ENCODE measurements at regions not wholly inside any gene's neighbourhood (a gene's known extent, or its start where the extent isn't known, plus 50 kb on each side); places are given as distances from the start of the nearest gene placed in this dataset.

DNA sequence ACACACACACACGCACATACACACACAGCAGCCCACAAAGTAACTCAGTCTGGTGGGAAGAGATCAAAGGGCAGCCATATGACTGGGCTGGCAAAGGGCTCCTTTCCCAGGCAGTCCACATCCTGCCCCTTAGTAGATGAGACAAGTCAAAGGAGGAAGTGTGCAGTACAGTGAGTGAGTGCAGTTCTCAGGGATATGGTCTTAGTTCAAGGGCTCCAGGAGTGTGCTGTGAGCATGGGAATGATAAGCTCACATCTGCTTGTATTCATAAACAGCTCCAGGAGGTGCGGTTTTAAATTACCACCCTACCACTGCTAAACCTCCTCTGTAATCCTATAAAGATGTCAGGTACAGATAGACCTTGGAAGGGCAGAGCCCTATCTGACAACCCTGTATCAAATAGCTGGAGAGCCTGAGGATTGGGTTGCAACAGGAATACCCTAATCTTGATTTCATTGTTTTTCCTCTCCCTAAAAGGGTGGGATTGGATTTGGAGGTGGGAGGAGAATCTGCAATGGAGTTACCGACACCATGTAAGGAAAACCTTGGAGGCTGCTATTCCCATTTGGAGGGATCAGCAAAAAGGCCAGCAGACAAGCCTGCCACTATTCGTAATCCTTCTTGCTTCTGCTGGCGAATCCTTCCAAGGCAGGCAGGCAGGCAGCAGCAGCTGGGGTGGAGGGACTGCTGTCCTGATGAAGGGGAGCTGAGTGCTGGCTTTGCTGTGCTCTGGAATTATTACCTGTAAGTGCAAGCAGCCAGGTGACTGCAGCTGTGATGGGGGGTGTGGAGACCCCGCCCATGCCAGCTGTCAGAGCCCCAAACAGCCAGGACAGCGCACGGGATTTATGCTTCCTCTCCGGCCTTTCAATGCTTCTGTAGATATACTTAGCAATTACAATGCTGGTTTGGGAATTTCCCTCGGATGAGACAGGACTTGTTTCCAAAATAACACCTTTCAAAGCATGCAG lies 342.7 kb downstream of the PRL start:
- DNase-seq (ENCODE audit: low read depth, low spot score): peak; percentile 95

DNA sequence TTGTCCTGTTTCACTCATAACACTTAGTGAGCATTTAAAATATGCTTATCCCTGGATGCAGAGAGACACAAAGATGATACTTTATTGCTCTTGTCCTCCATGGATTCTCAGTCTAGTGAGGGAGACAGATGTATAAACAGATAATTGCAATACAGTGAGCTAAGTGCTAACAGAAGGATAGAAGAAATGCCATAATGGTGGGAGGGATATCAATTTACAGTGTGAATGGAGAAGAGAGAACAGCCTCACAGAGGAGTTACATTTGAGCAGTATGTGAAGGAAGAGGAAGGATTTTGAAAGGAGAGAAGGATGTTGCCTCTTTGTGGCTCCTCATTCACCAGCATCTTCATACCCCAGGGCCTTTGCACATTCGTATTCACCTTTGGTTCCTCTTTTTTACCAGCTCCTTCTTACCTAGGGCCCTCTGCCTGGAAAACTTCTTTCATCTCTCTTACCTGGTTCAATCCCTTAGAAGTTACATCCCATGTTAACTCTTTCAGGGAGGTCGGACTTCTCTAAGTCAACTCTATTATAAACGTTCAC lies 341.7 kb downstream of the PRL start:
- DNase-seq (ENCODE audit: low read depth, low spot score): no peak

DNA sequence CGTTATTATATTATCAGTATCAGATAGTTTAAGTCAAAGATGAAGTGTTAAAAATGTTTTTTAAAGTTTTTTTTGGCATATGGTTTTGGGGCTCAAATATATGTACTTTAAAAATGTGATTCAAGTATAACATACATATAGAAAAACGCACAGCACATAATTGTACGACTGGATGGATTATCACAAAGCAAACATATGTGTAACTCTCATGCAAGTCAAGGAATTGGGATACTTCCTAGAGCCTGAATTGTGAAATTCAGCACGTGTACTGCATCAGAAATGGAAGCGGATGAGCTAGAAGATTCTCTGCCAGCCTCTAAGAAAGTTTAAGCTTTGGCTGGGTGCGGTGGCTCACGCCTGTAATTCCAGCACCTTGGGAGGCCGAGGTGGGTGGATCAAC lies 340.9 kb downstream of the PRL start:
- no peak for DNase-seq (ENCODE audit: low read depth, low spot score)

- no peak for DNase-seq (ENCODE audit: low read depth, low spot score)
Measured at GRCh38 chr6:21958428-21958827, 338.4 kb downstream of the PRL start.

DNA sequence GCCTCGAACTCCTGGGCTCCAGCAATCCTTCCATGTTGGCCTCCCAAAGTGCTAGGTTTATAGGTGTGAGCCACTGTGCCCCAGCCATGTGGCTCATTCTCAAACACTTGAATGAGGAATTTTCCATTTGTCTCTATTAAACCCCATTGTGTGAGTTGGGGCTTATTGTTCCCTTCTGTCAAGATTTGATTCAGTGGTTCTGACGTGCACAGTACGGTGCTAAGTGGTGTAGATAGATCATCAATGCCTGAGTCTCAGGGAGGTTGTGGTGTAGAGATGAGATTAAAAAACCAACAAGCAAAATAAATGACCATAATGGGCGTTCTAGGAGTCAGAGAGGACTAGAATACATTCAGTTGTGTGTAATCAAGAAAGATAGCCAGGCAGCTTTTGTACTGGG lies 335.6 kb downstream of the PRL start:
- no peak for DNase-seq (ENCODE audit: low read depth, low spot score)

DNA sequence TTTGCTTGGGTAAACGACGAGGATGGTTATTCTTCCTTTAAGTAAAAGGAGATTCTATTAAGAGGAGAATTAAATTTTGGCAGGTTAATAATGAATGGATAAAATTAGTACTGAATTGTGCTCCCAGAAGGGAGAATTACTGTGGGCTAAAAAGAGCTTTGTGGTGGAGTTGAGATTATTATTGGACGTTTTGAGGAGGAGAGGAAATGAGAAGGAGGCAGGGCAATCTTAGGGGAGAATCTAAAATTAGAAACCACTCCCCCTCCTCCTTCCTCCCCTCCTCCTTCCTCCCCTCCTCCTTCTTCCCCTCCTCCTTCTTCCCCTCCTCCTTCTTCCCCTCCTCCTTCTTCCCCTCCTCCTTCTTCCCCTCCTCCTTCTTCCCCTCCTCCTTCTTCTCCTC lies 331.8 kb downstream of the PRL start:
- DNase-seq (ENCODE audit: low read depth, low spot score): no peak

GRCh38 chr6:21965953-21966539 lies 330.8 kb downstream of the PRL start:
- DNase-seq (ENCODE audit: low read depth, low spot score): no peak

DNA sequence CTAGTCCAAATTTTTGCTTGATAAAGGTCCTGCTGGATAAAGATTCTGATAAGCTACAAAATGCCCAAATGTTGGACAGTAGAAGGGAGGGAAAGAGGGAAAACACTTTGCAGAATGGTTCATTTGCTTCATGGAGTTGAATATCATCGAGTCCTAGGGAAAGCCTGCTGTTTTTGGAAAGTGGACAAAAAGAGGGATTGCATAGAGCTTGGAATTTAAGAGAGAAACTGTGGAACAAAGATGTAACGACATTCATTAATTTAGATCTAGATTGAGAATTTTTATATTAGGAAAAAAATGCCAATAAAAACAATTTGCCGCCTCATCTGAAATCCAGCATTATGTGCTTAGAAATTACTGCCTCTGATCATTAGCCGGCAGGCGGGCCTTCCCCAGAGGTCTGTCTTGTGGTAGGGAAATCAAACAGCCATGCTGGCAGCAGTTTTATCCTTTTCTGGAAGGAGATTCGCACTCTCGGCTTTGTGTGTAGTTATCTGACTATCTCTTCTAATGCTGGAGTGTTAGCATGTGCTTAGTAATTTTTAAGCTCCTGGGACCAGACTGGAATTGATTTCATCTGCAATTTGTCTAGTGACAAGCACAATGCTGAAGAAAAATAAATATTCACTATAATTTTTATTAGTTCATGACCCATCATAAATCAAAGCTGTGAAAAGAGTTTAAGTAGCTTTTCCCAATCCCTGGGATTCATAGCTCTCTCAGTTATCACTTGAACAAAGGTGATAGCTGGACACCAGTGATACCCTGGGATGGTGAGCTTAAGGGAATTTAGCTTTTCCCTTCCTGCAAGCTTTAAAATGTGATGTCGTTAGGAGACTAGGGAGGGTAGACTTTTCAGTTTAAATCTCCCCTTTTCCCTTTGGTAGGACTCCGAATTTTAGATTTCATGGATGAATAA lies 329.5 kb downstream of the PRL start:
- no peak for DNase-seq (ENCODE audit: low read depth, low spot score)

DNA sequence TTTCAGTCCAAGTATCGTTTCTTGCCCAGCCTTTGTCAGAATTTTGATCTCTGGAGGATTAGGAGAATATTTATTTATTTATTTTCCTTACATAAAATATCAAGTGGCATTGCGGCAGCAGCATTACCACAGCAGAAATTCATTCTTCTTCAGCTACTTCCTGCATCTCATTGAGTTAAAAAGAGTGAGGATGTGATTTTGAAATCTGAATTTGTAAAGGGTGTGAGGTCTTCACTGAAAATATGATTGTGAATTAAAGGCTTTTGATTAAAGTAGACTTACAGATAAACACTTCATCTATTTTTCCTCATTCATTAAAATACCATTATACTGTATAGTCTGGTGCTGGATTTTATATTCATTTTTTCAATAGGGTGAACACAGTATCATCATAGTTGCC lies 328.4 kb downstream of the PRL start:
- DNase-seq (ENCODE audit: low read depth, low spot score): no peak

DNA sequence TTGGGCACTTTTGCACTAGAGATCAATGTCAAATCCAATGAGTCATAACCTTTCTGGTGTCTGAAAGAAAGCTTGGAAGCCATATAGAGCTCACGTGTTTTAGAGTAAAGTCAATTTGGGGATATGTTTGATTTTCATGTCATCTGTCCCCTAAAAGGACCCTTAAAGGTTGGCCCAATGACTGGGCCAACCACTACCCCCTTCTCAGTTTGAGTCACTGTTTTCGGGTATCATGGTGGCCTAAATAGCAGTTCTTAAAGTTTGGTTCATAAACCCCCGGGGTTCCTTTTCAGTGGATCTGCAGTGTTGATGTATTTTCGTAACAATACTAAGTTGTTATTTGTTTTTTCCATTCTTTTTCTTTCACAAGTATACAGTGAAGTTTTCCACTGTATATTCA lies 327.6 kb downstream of the PRL start:
- DNase-seq (ENCODE audit: low read depth, low spot score): no peak

GRCh38 chr6:21970569-21971300 lies 326.1 kb downstream of the PRL start:
- no peak for DNase-seq (ENCODE audit: low read depth, low spot score)

GRCh38 chr6:21971541-21971940 lies 325.3 kb downstream of the PRL start:
- no peak for DNase-seq (ENCODE audit: low read depth, low spot score)

DNA sequence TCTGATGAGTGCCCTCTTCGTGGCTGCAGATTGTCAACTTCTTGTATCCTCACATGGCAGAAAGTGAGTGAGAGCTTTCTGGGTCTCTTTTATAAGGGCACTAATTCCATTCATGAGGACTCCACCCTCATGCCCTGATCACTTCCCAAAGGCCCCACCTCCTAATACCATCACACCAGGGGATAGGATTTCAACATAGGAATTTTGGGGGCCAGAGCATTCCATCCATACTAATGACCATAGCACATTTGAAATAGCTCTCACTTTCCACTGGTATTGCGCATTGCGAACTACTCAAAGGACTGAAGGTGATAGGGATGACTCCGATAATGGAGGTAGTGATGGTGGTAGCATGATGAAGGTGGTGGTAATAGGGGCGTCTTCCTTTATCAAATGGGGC lies 324.3 kb downstream of the PRL start:
- DNase-seq (ENCODE audit: low read depth, low spot score): no peak

GRCh38 chr6:21977346-21977745 lies 319.5 kb downstream of the PRL start:
- DNase-seq (ENCODE audit: low read depth, low spot score): no peak

DNA sequence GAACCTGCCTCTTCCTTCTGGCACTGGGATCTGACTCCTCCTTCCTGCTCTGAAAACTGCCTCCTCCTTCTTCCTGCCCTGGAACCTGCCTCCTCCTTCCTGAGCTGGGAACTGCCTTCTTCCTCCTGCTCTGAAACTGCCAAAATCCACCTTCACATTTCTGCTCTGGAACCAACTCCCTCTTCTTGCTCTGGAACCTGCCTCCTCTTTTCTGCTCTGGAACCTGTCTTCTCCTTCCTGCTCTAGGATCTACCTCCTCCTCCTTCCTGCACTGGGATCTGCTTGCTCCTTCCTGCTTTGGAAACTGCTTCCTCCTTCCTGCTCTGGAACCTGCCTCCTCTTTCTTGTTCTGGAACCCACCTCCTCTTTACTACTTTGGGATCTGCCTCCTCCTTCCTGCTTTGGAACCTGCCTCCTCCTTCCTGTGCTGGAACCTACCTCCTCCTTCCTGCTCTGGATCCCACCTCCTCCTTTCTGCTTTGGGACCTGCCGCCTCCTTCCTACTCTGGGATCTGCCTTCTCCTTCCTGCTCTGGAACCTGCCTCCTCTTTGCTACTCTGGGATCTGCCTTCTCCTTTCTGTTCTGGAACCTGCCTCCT lies 315.5 kb downstream of the PRL start:
- no peak for DNase-seq (ENCODE audit: low read depth, low spot score)

DNA sequence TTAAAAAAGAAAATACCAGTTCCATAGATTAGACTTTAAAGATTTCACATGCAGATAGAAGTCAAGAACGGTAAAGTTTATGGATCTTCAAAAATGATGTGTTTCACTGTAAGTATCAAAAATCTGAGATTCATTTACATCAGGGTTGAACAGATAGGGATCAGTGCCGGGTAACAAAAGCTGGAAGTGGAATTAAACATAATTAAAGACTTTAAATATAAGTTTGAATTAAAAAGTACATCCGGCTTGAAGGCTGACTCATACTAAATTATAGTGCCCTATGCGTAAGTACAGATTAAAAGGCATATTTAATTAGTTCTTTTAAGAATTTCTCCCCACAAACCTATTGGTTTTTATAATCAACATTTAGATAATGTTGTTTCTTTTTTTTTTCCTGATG lies 312.7 kb downstream of the PRL start:
- DNase-seq (ENCODE audit: low read depth, low spot score): no peak

DNA sequence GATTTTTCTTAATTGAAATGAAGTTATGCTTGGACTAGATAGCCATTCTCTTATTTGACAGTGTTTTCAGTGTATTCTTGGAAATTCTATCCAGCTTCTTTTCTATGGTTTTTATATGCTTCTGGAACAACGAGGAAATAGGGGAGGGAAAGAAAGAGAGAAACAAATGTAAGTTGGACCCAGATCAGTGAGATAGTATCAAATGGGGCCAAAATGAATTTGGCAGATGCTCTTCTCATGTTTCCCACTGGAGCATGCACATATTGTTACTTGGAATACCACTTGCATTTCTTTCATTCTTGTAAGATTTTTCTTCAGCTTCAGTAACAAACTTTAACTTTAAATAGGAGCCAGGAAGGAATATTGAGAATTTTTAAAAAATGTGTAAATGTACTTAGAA lies 312.3 kb downstream of the PRL start:
- no peak for DNase-seq (ENCODE audit: low read depth, low spot score)

DNA sequence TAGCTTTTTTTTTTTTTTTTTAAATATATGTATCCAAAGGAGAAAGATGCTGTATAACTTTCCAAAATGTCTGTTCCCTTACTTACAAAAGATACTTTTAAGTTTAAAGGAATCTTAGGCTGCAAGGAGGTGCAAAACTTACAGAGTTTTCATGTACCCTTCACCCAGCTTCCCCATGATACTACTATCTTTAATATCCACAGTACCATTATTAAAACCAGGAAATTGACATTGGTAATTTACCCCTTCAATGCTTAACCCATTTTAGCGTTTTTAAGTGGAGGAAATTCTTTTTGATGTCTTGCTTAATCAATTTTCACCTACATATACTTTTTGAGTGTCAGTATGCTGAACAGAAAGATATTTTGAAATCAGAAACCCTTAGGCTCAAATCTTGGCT lies 310.9 kb downstream of the PRL start:
- DNase-seq (ENCODE audit: low read depth, low spot score): no peak

DNA sequence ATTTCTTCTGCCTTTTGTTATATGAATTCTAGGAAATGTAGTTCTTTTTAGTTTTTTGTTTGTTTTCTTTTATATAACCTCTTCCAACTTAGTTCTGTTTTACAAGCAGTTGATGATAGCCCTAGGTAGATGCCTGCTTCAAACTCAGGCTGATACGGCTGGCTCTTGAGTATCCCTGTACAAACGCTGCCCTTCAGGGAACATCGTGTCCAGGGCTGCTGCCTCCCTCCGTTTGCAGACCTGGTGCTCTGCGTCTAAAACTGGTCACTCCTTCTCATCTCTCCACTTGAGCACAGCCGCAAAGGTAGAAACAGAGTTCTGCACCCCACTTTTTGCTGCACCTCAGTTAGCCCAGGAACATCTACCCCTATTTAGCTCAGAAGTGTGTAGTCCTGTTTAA lies 310.1 kb downstream of the PRL start:
- DNase-seq (ENCODE audit: low read depth, low spot score): no peak

DNA sequence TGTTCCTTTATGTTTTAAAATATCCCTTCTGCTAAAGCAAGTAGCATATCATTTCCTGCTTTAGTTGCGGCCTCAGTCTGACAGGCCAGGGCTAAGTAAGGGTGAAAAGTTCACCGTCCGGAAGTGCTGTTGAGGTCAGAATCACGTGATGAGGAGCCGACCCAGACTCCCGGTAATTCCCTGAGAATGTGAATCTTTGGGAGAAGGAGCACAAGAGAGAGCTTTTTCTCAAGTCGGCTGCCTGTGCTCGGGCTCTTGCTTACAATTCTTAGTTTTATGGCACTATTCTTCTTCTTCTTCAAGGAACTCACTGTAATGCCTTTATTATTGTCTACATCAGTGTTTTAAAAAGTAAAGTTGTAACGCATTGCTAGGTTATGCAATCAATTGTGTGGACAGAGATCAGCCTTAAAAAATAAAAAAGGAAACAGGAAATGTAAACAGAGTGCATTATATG lies 309.3 kb downstream of the PRL start:
- peak; percentile 88 for DNase-seq (ENCODE audit: low read depth, low spot score)

DNA sequence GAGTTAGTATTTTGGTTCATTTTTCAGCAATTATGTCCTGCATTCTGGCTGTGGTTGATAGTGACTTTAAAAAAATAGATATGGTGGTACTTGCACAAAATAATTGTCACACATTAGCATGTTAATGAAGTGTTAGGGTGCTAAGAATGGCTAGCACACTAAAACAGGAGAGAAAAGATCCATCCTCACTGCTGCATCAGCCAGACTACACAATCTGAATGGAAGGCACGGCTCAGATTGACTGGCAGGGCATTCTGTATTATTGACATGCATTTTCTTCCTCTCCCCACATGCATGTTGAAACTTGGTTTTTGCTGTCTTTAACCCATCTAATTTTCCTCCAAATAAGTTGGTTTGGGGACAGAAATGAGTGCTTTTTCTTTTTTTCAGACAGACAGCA lies 306.3 kb downstream of the PRL start:
- no peak for DNase-seq (ENCODE audit: low read depth, low spot score)

Data from pulmonary artery endothelial cell (primary cell).